Panc1 (cell line): ENCODE measurements at regions not wholly inside any gene's neighbourhood (a gene's known extent, or its start where the extent isn't known, plus 50 kb on each side); places are given as distances from the start of the nearest gene placed in this dataset.

ENCODE experiments used
- CTCF ChIP-seq: fragments of 450-650 bp; IDR thresholded peaks from 2 replicates; pipeline ENCODE4 v1.5.1; 2017; ENCODE audit warnings: mild to moderate bottlenecking
- POLR2AphosphoS5 ChIP-seq: IDR thresholded peaks from 2 replicates; pipeline ENCODE4 v1.6.1; 2012; ENCODE audit warnings: mild to moderate bottlenecking, low read depth, low read length, moderate library complexity
- SIN3A ChIP-seq: IDR thresholded peaks from 2 replicates; pipeline ENCODE4 v1.6.1; 2012; ENCODE audit warnings: low read depth, mild to moderate bottlenecking, low read length, moderate library complexity, borderline replicate concordance; ENCODE audit not compliant: insufficient read depth

- TF ChIP-seq CTCF (no peak), POLR2AphosphoS5 (no peak), SIN3A (no peak)
Observed at GRCh38 chr9:79236466-79236865, 335.3 kb upstream of the TLE4 start.
